HG02885 (cell line): ENCODE measurements at regions not wholly inside any gene's neighbourhood (a gene's known extent, or its start where the extent isn't known, plus 50 kb on each side); places are given as distances from the start of the nearest gene placed in this dataset.
"Not testable (repeated sequence)": the region's sequence is repeated elsewhere in the genome, so short reads cannot be mapped to it uniquely, and the experiment has no call there.

Source experiments
- ATAC-seq: cut with Tn5 transposase; IDR thresholded peaks from one replicate; pipeline ENCODE4 v1.9.1; 2021; ENCODE audit warnings: mild to moderate bottlenecking; ENCODE audit not compliant: unreplicated experiment, poor library complexity

DNA sequence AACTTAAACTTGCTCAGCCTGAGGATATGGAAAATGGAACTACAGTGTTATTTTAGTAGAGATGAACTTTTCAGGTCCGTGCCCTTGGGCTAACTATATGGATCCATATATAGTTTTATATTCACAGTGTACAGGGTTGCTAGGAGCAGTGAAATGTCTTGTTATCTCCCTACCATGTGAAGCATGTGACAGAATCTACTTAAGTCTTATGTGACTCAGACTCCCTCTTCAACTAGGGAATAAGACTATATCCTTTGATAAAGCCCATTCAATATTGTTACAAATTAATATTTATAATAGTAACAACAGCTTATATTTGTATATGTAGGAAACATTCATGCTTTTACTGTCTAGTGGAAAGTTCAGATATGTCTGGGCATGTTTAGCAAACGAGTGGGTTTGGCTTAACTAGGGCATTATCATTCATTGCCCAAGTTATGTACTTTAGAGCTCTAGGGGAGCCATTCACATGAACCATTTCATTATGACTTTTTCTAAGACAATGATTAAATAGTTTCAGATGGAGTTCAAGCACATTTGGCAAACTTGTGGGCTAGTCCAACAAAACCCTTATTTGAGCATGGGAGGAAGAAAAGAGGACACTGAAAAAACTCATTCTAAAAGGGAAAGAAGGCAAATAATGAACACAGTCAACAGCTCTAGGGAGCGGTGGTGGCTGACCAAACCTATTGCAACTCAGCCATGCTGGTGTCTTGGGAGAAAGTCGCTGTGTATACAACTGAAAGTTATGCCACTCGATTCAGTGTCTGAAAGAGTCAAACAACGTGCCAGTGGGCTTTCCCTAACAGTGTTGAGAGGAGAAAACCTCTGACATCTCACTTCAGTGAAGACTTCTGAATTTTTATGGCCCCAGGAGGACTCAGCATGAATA is 305.9 kb upstream of the G2E3 start:
- no peak for ATAC-seq

DNA sequence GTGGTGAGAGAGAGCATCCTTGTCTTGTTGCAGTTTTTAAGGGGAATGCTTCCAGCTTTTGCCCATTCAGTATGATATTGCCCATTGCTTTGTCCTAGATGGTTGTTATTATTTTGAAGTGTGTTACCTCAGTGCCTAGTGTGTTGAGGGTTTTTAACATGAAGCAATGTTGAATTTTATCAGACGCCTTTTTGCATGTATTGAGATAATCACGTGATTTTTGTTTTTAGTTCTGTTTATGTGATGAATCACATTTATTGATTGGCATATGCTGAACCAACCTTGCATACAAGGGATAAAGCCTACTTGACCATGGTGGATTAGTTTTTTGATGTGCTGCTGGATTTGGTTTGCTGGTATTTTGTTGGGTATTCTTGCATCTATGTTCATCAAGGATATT is 302.3 kb upstream of the G2E3 start:
- no peak for ATAC-seq

DNA sequence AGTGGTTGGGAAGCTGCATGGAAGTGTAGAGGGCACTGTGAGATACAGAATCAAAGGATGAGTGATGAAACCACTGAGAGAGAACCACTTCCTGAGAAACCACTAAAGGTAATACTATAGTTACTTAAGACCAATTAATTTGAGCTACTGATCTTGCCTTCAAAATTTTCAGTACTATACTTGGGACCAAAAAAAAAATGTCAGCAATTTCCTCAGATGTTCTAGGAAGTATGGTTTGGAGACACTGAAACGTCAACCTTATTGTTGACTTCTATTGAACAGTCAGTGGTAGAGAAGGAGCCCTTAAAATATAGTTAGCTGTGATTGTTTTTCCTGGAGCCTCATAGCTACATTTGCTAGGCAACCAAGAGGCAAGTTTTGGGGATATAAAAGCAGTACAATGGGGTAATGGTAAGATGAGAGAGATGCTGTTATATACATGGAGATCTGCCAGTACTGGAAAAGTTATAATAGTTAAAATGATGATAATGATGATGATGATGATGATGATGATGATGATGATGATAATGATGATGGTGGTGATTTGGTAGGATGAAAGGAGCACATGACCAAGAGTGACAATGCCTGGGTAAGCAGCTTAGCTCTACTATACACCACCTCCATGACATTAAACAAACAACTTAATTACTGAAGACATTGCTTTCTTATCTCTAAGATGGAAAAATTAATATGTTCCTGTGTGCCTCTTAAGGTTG is 300.9 kb upstream of the G2E3 start:
- no peak for ATAC-seq

DNA sequence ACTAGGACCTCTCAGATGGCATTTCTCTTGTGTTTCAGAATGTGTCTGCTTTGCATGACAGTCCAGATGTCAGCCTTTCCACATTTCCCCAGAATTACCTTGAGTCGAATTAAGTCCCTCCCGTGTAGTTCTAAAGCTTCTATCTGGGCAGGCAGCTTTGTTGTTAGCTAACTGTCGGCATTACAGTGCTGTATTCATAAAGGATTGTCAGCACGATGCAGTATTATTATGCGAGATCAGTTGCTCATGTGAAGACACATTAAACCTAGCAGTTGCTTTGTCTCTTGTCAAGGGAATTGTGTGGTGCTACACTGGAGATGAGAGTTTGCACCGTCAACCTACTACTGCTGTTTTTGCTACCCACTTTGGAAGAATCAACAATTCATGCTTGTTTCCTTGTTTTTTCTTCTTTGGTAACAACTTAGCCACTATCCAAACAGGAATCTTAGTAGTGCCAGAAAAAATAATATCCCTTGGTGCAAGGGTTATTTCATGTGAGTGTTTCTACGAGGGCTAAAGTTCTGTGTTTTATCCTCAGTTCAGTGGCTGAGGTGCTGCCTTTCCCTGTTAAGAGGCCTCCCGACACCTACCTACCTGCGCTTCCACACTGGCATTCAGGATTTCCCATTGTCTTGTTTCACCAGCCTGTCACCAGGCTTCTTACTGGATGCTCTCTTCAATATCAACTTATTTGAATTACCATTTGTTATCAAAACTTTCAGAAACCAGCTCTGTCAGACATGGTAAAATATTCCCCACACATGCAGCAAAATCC is 297.9 kb upstream of the G2E3 start:
- ATAC-seq, result no peak

DNA sequence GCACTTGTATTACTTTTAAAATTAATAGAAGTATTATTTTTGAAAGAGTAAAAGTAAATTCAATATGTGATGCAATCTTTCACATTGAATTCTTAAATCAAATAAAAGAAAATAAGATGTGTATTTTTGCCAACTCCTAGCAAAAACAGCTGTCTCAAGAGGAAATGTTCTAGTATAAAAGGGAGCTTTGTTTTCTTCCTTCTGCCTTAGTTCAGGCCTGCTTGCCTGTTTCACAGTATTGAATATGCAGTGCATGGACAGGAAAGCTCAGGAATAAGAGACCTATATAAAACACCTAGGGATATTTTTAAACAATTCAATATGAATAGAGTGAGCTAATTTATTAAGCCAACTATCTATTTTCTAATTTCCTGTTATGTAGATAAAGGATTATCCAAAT is 294.8 kb upstream of the G2E3 start:
- no peak for ATAC-seq

DNA sequence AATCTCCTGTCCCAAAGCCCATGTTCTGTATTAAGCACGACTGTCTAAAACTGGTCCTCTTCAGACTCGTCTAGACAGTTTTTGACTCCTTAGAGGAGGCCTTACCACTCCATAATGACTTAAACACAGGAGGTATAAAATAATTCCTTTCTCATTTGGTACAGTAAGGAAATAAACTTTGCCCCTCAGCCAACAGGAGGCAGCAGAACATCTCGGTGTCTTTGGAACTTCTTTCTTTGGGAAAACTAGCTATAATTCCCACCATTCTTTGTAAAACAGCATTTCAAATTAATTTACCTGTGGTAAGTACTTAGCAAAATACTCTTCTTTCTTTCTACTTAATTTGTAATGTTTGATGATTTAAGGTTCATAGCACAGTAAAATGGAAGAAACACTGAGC is 292.7 kb upstream of the G2E3 start:
- ATAC-seq, result no peak

DNA sequence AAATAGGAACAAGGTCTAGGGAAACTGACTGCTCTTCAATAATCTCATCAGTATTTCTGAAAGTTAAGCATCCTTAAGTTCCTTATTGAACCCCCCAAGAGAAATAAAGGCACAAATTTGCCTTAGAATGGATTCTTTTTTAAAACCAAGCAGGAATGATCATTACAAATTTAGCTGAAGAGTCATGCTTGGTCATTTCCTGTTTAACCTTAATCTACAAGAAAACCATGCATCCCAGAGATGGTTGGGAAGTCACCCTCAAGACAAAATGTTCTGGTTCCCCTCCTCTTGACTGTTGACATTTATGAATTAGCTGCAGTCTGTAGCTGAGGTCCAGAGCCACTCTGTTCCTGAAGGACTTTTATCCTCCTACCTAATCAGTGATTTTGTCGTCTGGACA is 291.8 kb upstream of the G2E3 start:
- ATAC-seq, result no peak

DNA sequence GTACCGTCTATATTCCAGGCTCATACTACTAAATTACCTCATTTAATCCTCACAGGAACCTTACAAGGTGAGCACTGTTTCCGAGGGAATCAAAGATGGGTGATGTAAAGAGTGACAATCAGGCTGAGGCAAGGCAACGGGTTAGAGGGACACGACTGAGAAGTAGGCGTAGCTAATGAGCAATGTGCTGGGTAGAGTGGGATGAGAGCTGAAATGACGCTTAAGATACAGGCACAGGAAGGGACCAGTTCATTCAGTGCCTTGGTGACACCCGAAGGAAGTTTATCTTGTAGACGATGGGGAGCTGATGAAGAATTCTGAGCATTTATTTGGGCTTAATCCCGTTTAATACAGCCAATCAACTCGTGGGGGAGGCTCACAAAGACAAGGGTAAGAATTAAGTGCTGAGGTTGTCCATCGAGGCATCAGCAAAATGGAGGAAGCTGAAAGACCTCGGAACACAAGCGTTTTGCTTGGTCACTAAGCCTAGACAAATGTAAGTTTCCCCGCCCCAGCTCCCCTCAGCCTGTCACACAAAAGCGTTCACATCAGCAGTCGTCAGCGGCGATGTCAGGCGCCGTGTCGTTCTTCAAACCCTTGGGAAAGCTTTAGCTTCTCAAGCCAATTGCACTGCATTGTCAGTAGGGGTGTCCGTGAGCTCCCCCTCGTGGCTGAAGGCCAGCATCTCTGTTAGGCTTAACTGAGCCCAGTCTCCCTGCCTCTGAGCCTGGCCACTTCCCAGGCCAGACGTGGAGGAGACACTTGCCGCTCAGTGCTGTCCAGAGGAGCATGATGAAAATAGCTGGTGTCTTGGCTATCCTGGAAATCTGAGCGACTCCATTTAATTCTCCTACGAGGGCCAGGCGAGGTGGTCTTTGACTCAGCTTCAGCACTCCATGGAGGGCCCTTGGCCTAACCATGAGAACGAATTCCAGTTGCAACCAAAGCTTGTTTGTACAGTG is 288.5 kb upstream of the G2E3 start:
- ATAC-seq, result peak; percentile 100

DNA sequence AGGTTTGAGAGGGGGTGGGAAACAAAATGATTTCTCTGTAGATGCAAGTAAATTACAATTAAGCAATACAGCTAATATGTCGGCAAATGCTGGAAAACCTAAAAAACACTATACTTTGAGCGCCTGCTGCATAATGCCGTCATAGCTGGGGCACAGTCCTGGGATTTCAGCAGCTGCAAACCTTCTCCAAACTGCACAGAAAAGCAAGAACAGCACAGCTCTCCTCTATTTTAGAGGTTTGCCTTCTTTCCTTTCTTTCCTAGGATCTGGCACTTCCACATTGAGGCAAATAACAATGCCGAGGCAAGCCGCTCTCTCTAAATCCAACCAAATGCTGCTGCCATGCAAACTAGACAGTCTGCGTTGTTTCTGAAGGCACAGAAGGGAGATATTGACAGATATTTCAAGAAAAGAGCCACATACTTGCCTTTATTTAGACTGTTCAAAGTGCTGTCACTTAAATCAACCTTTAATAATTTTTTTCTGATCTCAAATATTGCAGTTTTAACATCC is 287.1 kb upstream of the G2E3 start:
- no peak for ATAC-seq

DNA sequence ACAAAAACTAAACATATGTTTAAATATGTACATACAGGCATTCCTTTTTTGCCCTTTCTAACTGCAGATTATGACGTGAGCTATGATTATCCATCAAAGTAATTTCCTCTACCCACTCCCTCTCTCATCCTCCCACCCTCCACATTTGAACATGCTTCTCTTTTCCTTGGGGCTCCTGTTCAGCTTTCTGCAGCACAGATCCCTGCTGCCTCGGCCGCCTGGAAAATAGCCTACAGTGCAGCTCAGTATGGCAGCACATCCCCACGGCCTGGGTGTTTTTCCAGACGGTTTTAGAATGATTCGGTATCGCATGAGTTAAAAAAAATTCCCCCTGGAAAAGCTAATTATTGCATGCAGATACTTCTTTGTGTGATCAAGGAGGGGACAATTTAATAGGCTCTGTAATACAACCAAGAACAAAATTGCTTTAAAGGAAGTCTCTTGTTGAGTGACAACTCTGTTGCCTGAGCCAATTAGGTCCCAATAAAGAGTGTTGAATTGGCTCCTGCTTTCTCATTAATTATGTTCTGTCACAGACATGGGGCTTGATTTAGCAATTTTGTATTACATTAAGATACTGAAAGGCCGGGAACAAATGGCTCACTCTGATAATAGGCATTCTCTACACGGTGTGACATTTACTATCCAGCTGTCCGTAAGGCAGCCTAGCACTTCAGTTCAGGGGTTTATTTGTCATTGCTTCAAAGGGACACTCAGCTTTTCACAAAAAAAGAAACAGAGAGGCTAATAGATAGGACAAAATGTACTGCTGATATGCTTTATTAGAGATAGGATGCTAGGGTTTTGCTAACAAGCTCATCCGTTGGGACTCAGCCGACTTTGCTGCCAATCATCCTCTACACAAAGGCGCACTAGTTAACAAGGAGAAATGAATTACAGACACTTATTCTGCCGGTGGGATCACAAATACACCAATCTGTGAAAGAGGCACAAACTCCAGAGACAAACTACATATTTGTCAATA is 285.8 kb upstream of the G2E3 start:
- no peak for ATAC-seq

DNA sequence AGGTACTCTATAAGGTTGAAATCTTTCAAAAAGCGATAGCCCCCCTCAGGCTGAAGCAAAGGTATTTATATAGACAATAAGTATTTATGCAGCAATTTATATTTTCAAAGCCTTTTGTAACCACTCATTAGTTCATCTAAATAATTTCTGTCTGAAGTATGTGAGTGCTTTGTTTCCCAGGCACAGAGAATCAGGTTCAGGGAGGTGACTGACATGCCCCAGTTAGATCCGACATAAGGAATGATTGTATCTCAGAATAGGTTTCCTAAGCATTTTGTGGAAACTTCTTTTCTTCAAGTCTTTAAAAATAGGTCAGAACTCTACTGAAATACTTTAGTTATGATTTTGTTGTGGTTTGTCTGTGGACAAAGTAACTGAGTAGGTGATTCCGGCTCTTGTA is 283.4 kb upstream of the G2E3 start:
- ATAC-seq, result no peak

DNA sequence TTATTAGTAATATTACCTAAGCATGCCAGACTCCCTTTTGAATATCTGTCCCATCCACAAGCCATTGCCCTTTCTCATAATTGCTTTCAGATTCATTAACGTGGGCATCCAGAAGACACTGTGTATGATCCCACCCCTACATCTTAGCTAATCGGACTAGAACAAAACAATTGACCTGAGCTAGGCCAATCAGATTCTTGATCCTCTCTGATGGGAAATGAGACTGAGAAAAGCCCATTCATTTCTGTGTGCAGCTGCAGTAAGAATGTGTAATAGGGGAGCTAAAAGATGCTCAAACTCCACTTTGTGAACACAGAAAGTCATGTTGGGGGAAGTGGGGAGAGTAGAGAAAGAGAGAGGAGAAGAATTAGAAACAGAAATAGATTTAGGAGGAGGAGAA is 281.7 kb upstream of the G2E3 start:
- no peak for ATAC-seq

DNA sequence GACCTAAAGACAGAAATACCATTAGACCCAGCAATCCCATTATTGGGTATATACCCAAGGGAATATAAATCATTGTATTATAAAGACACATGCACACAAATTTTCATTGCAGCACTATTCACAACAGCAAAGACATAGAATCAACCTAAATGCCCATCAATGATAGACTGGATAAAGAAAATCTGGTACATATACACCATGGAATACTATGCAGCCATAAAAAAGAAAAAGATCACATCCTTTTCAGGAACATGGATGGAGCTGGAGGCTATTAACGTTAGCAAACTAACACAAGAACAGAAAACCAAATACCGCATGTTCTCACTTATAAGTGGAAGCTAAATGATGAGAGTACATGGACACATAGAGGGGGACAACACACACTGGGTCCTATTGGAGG is 280.1 kb upstream of the G2E3 start:
- ATAC-seq, result not testable (repeated sequence)

DNA sequence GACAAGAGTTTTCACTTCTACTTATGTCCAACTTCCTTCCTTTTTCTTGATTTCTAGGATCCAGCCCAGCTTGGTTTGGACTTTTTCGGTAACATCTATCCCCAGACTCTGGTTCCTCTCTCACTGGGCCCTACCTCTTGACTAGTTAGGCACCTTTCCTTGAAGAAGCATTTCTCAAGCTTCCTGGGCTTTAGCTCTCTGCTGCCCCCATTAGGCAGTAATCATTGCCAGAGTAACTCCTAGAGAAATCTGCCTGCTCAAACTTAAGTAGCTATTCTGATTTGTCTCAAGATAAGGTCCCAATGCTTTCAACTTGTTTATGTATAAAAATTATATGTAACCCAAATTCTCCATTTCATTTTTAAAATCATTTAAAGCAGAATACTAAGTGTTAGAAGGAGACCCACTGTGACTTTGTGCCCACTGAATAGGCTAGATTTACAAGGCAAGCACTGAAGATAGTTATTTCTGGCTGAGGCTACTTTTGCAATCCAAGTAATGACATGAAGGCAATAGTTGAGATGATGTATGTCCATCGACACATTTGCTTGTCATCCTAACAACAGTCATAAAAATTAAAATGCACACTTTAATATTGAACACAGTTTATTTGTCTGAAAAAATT is 275.0 kb upstream of the G2E3 start:
- peak; percentile 59 for ATAC-seq

DNA sequence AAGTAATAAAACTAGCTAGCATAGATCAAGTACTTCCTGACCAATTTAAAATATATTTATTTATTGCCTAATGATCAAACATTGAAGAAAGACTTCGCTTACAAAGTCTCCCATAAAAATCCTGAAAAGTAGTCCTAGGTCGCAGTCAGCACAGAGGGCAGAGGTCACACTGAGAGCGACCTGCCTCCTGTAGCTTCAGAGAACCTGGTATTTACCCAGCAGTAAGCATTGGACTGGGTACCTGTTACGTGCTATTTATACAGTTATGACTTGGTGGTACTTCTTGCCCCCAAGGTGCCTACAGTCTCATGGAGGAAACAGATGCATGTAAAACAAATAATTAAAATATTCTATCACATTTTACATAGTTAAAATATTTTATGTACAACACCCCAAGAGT is 274.1 kb upstream of the G2E3 start:
- no peak for ATAC-seq

DNA sequence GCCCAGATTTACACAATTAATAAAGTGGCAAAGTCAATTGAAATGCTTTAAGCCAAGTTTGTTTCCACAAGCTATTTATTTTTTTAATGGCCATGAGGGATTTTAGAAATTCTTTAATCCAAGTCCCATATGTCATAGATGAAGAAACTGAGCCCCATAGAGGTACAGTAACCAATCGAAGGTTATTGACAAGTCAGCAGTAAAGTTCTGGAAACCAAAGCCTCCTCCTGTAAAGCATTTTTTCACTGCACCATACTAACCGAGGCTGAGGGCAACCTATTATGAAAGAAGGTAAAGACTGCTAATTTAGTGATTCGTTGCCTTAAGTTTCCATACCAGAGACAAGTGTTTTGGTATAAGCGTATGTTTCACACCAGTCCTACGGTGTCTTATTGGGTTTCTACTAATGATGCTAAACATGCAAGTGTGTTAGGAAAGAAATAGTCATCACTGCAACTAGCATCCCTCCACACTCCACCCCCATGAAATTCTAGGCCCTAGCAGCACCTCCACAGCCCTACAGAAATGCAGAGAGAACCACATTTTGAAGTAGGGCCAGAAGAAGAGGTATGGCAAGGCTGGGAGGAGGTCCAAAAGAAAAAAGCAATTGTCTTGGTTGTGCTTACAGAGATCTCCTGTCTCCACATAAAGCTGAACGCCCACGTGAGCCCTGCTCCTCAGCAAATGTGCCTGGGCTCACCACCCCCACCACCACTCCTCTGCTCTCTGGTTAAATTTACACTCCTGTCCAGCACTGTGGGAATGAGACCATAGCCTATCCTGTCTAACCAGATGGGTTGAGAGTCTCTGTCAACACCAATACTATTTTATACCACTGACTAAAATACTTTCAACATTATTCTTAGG is 271.1 kb upstream of the G2E3 start:
- no peak for ATAC-seq

DNA sequence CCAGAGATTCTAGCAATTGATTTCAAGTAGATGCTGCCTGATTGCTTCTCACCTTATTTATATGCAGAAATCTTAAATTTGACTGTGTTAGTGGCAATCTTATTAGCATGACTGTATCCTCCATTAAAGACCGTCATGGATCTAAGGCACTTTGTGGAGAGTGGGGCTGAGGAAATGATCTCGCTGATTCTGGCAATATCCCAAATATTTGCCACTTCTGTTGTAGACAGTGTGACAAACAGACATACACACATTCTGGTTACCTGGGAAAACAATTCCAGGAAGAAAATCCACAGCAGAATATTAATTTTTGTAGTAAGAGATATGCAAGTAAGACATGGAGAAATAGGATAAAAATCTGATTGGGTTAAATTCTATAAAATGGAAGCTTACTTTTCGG is 269.0 kb upstream of the G2E3 start:
- ATAC-seq, result no peak
